ENCODE measurements at regions not wholly inside any gene's neighbourhood (a gene's known extent, or its start where the extent isn't known, plus 50 kb on each side); places are given as distances from the start of the nearest gene placed in this dataset.

GRCh38 chr15:38895326-38896255, 331.0 kb upstream of the RASGRP1 start:
- DNase-seq, result no peak

DNA sequence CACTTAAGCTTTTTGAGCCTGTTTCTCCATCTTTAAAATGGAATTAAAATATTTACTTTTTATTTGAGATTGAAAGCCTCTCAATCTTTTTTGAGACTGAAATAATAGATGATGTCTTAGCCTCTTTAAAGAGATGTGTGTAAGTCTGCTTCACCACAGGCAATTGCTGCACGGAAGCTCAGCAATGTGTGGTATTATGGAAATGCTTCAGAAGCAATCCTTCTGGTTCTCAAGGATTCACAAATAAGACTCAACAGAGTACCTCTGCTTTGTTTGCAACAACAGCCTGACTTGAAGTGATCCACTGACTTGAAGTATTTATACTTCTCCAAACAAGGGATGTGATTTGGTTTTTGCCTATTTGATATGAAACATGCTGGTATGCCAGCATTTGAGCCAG, 332.0 kb upstream of the RASGRP1 start:
- no peak for DNase-seq

DNA sequence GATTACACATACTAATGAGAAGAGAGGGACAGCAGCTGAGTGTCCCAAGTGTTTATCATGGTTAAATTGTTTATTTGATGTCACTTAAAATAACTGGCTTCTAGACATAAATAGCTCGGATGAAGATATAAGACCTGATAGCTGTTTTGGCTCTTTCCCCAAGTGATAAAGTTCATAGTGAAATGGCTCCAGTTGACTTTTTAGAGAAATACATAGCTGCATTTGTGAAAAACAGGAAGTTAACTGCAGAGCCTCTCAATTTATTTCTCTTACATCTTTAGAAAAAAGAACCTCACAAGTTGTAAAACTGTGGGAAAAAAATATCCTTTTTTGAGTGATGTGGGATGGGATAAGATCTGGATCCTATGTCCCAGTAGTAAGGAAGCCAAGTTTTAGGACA, 332.9 kb upstream of the RASGRP1 start:
- no peak for DNase-seq

DNA sequence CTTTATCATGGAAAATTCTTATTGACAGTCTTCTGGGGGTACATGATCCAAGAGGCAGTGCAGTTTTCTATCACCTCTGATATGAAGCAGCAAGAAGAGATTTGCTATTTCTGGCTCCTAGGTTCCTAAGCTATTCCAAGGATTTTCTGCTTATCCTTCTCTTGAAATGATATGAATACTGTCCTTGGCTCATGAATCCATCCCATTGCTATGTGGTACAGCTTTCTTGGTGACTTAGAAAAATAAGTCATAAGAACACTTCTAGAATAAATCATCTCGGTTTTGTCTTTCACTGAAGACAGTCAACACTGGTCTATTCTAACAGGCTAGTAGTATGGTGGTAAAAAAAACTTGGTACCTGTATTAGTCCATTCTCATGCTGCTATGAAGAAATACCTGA, 333.6 kb upstream of the RASGRP1 start:
- DNase-seq, result no peak

GRCh38 chr15:38899300-38899699, 334.7 kb upstream of the RASGRP1 start:
- no peak for DNase-seq

GRCh38 chr15:38904298-38904697, 339.7 kb upstream of the RASGRP1 start:
- no peak for DNase-seq

GRCh38 chr15:38905632-38906031, 341.0 kb upstream of the RASGRP1 start:
- DNase-seq, result no peak

DNA sequence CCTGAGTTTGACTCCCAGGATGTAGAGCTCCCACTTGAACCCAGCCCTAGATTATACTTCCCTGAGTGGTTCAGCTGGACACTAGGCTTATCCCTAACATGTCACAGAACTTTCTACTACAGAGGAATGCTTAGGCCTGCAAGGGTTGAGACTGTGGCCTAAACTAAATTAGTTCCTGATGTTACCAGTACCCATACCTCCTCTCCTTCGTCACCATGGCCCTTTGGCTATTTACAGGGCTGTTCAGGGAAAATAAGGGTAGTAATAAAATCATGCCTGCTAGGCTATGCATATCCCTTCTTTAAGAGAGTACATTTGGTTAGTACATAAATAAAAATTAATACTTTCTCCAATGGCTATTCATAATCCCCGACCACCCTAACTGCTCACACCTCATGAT, 356.4 kb upstream of the RASGRP1 start:
- no peak for DNase-seq

- no peak for DNase-seq
These were observed 356.9 kb upstream of the RASGRP1 start for GRCh38 chr15:38921471-38921870.

DNA sequence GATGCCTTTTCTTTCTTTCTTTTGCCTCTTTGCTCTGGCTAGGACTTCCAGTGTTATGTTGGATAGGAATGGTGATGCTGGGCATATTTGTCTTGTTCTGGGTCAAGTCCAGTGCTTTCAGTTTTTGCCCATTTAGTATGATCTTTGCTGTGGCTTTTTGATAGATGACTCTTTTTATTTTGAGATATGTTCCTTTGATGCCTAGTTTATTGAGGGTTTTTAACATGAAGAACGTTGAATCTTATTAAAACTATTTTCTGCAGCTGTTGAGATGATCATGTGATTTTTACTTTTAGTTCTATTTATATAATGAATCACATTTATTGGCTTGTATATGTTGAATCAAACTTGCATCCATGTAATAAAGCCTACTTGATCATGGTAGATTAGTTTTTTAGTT, 363.8 kb upstream of the RASGRP1 start:
- no peak for DNase-seq

GRCh38 chr15:38930851-38931572, 366.4 kb upstream of the RASGRP1 start:
- DNase-seq, result no peak

GRCh38 chr15:38941399-38941953, 376.9 kb upstream of the RASGRP1 start:
- no peak for DNase-seq

DNA sequence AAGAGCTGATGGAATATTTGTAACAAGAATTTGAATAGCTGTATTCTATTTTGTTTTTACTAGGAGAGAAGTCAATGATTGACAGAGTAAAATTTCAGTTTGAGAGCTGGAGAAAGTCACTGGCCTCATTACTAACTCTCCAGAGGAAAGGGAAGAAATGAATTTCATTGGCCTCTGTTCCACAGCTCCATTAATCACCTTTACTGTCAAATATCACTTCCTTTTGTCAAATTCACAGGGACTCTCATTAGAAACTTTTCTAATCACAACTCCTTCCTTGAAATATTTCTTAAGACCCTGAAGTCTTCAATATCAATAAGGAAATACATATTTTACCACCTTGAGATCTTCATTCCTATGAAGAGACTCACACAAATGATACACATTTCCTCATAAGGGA, 379.9 kb upstream of the RASGRP1 start:
- no peak for DNase-seq

GRCh38 chr15:38945551-38946298, 381.1 kb upstream of the RASGRP1 start:
- no peak for DNase-seq

DNA sequence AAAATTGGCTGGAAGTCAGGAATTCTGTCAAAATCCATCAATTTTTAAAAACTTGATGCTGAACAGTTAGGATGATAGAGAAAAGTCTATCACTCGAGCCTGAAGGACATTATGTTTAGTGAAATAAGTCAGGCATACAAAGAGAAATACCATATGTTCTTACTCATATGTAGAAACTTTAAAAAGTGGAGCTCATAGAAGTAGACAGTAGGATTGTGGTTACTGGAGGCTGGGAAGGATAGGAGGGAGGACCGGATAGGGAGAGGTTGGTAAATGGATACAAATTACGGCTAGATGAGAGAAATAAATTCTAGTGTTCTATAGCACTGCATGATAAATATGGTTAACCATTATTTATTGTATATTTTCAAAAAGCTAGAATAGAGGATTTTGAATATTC, 389.5 kb upstream of the RASGRP1 start:
- DNase-seq, result no peak

GRCh38 chr15:38961456-38961855, 396.8 kb upstream of the RASGRP1 start:
- no peak for DNase-seq

DNA sequence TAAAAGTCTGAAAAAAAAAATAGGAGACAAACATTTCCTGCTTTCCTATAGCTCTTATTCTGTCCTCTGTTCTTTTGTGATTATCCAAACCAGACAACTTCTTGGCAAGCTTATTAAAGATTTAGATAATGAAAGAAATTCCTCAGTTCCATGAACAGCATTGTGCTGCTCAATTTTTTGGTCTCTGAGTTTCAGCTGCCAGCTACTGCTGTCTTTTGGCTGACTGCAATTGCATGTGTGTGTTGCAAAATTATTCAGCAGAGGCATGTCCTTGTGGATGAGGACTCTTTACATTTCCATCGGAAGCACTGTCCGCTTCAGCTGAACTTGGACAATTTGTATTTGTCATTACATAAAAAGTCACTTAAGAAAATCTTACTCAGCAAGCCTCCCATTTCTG, 397.3 kb upstream of the RASGRP1 start:
- no peak for DNase-seq

DNA sequence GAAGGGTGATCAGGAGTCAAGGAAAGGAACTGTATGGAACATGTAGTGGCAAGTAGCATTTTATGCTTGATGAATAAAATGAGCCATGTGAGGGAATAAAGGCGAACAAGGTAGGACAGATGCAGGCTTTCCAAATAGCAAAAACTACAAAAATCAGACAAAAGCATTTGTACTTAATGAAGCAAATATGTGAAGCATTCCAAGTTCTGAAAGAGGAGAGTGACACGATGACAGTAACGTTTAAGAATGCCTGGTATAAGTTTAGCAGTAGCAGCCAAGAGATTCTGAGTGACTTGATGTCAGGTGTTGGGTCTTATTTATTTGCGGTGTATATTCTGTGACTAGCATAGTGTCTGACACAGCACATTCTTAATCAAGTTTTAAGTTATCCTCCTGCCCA, 408.2 kb upstream of the RASGRP1 start:
- DNase-seq, result no peak

- no peak for DNase-seq
These were observed 410.8 kb upstream of the RASGRP1 start for GRCh38 chr15:38975282-38975990.

- DNase-seq, result no peak
These were observed 426.5 kb upstream of the RASGRP1 start for GRCh38 chr15:38991126-38991525.

GRCh38 chr15:38991701-38992100, 427.1 kb upstream of the RASGRP1 start:
- DNase-seq, result no peak

- no peak for DNase-seq
These were observed 427.9 kb upstream of the RASGRP1 start for GRCh38 chr15:38992506-38992905.

GRCh38 chr15:38992930-38993329, 428.3 kb upstream of the RASGRP1 start:
- no peak for DNase-seq

All from stimulated activated CD4-positive, alpha-beta T cell treated with anti-CD3 and anti-CD28 coated beads, Interleukin-1b, Interleukin-23, amount 100 ng/mL, for 48 hours (primary cell).